ENCODE measurements at regions not wholly inside any gene's neighbourhood (a gene's known extent, or its start where the extent isn't known, plus 50 kb on each side); places are given as distances from the start of the nearest gene placed in this dataset.

GRCh38 chr15:62378772-62379498 is 213.8 kb upstream of the C2CD4B start:
- DNase-seq (no peak), ATAC-seq (ENCODE audit: low read depth) (no peak)
- no peaks in the 10 kb centered on the region for H3K4me1 Mint-ChIP-seq
- H3K27ac Mint-ChIP-seq = no peak overlapping the region
- H3K9me3 Mint-ChIP-seq = no peaks in the 10 kb centered on the region
- TF ChIP-seq CTCF (IDR thresholded peaks at IDR 0.05) = no peak
- CTCF ChIA-PET = no interaction called here
- intact Hi-C loops (cut with micrococcal nuclease) = no loop called here
- no peak overlapping the region for H3K4me3 Mint-ChIP-seq
- peaks cover 8% of the 10 kb centered on the region for H3K27me3 Mint-ChIP-seq
- POLR2A ChIA-PET = no interaction called here
- no peaks in the 10 kb centered on the region for H3K36me3 Mint-ChIP-seq (ENCODE audit: low read depth)

- no peak for TF ChIP-seq CTCF (IDR thresholded peaks at IDR 0.05)
- Mint-ChIP-seq H3K27ac (no peak overlapping the region), H3K27me3 (peaks cover 12% of the 10 kb centered on the region), H3K36me3 (ENCODE audit: low read depth) (no peaks in the 10 kb centered on the region), H3K4me1 (no peaks in the 10 kb centered on the region), H3K4me3 (no peak overlapping the region), H3K9me3 (no peaks in the 10 kb centered on the region)
- ATAC-seq (ENCODE audit: low read depth) (no peak), DNase-seq (no peak)
- intact Hi-C loops (cut with micrococcal nuclease) = no loop called here
- ChIA-PET POLR2A (no interaction called here), CTCF (no interaction called here)
Observed at GRCh38 chr15:62380011-62380410, 214.9 kb upstream of the C2CD4B start.

- intact Hi-C loops (cut with micrococcal nuclease) = no loop called here
- DNase-seq (no peak), ATAC-seq (ENCODE audit: low read depth) (no peak)
- Mint-ChIP-seq H3K4me1 (no peaks in the 10 kb centered on the region), H3K27me3 (peaks cover 14% of the 10 kb centered on the region), H3K9me3 (no peaks in the 10 kb centered on the region), H3K4me3 (no peak overlapping the region), H3K27ac (no peak overlapping the region), H3K36me3 (ENCODE audit: low read depth) (no peaks in the 10 kb centered on the region)
- ChIA-PET CTCF (no interaction called here), POLR2A (no interaction called here)
- TF ChIP-seq CTCF (IDR thresholded peaks at IDR 0.05) = no peak
Observed at GRCh38 chr15:62382046-62382445, 217.0 kb upstream of the C2CD4B start.

- CTCF ChIA-PET = no interaction called here
- intact Hi-C loops (cut with micrococcal nuclease) = no loop called here
- no peak for TF ChIP-seq CTCF (IDR thresholded peaks at IDR 0.05)
Observed at GRCh38 chr15:62389885-62390790, 225.1 kb upstream of the C2CD4B start, which contains the start of gene TLN2. Gene TLN2 (plus strand): TSS chr15:62390550.

More at GRCh38 chr15:62389885-62390790, 225.1 kb upstream of the C2CD4B start, which contains the start of gene TLN2:
- no peaks in the 10 kb centered on the region for H3K9me3 Mint-ChIP-seq
- POLR2A ChIA-PET = no interaction called here
- DNase-seq = peak; percentile 66
- H3K27ac Mint-ChIP-seq = peak within 1 kb of the TSS; percentile 72
- peaks cover 4% of the 10 kb centered on the region for H3K36me3 Mint-ChIP-seq (ENCODE audit: low read depth)
- peaks cover 12% of the 10 kb centered on the region for H3K4me1 Mint-ChIP-seq
- H3K27me3 Mint-ChIP-seq = peaks cover 16% of the 10 kb centered on the region
- H3K4me3 Mint-ChIP-seq = peak within 1 kb of the TSS; percentile 93
- peak; percentile 87 for ATAC-seq (ENCODE audit: low read depth)
